HEK293 (cell line): ENCODE measurements at regions not wholly inside any gene's neighbourhood (a gene's known extent, or its start where the extent isn't known, plus 50 kb on each side); places are given as distances from the start of the nearest gene placed in this dataset.

Experiments
- CTCF ChIA-PET: fragments of 350-600 bp; formaldehyde crosslinking; extraction: SDS; loops from one replicate; lab custom pipeline; 2021; ENCODE audit warnings: antibody characterized with exemption; lab: Yijun Ruan, JAX
- POLR2A ChIA-PET: fragments of 300-600 bp; formaldehyde crosslinking; extraction: SDS; loops from one replicate; lab custom pipeline; 2020; ENCODE audit warnings: antibody characterized with exemption, inconsistent platforms; lab: Yijun Ruan, JAX
- H3K27ac ChIP-seq: fragments of 200-500 bp; sonication (Bioruptor generic); 2 replicates; pipeline ENCODE4 v1.5.1; 2014; ENCODE audit warnings: low read depth, low read length, control low read depth, inconsistent platforms; ENCODE audit errors: extremely low read depth
- H3K36me3 ChIP-seq, 2 experiments: fragments of 200-500 bp in 1 of 2; sonication (Bioruptor generic) in 1 of 2; 1 replicate in 1 of 2; 2 replicates in 1 of 2; pipeline ENCODE4 v1.5.1; 2014 to 2017; ENCODE audit warnings: inconsistent platforms in 2 of 2, low read length in 2 of 2; ENCODE audit not compliant: control insufficient read depth in 2 of 2, insufficient read depth in 1 of 2
- H3K4me1 ChIP-seq: fragments of 200-500 bp; sonication (Bioruptor generic); 2 replicates; pipeline ENCODE4 v1.5.1; 2014; ENCODE audit warnings: mild to moderate bottlenecking, low read length, inconsistent platforms; ENCODE audit not compliant: control insufficient read depth, insufficient read depth
- H3K4me3 ChIP-seq: 2 replicates; pipeline ENCODE4 v1.5.1; 2011; ENCODE audit warnings: low read depth, mild to moderate bottlenecking, control low read depth, low read length, moderate library complexity
- H3K9me3 ChIP-seq: fragments of 200-500 bp; sonication (Bioruptor generic); 2 replicates; pipeline ENCODE4 v1.5.1; 2014; ENCODE audit warnings: low read depth, low read length, inconsistent platforms; ENCODE audit not compliant: control insufficient read depth, insufficient read depth
- EGR2 ChIP-seq: fragments of 450-650 bp; formaldehyde crosslinking; IDR thresholded peaks from 2 replicates; pipeline ENCODE4 v1.5.1; 2016; ENCODE audit warnings: low read depth, missing biosample characterization, missing genetic modification characterization
- ELK4 ChIP-seq: IDR thresholded peaks from 2 replicates; pipeline ENCODE4 v1.6.1; 2011; ENCODE audit warnings: mild to moderate bottlenecking, low read depth, low read length, borderline replicate concordance
- GFI1B ChIP-seq: fragments of 450-650 bp; formaldehyde crosslinking; IDR thresholded peaks from 2 replicates; pipeline ENCODE4 v1.5.1; 2016; ENCODE audit warnings: missing biosample characterization, missing genetic modification characterization
- HOXC10 ChIP-seq: sonication (generic); formaldehyde crosslinking; IDR thresholded peaks from 2 replicates; pipeline ENCODE4 v1.8.1; 2023; ENCODE audit warnings: mild to moderate bottlenecking, missing genetic modification reagents
- KLF7 ChIP-seq: fragments of 450-650 bp; formaldehyde crosslinking; IDR thresholded peaks from 2 replicates; pipeline ENCODE4 v1.5.1; 2016; ENCODE audit warnings: missing biosample characterization, missing genetic modification characterization, borderline replicate concordance
- PATZ1 ChIP-seq: fragments of 450-650 bp; formaldehyde crosslinking; IDR thresholded peaks from 2 replicates; pipeline ENCODE4 v1.5.1; 2016; ENCODE audit warnings: missing biosample characterization, missing genetic modification characterization
- PRDM10 ChIP-seq: fragments of 450-650 bp; formaldehyde crosslinking; IDR thresholded peaks from 2 replicates; pipeline ENCODE4 v1.5.1; 2016; ENCODE audit warnings: missing biosample characterization, missing genetic modification characterization
- SP7 ChIP-seq: fragments of 450-650 bp; formaldehyde crosslinking; IDR thresholded peaks from 2 replicates; pipeline ENCODE4 v1.5.1; 2016; ENCODE audit warnings: missing biosample characterization, missing genetic modification characterization
- YY2 ChIP-seq: fragments of 450-650 bp; formaldehyde crosslinking; IDR thresholded peaks from 2 replicates; pipeline ENCODE4 v1.5.1; 2016; ENCODE audit warnings: missing biosample characterization, missing genetic modification characterization
- ZBTB48 ChIP-seq: fragments of 450-650 bp; formaldehyde crosslinking; IDR thresholded peaks from 2 replicates; pipeline ENCODE4 v1.5.1; 2016; ENCODE audit warnings: missing biosample characterization, missing genetic modification characterization
- ZFP69B ChIP-seq: fragments of 450-650 bp; formaldehyde crosslinking; IDR thresholded peaks from 2 replicates; pipeline ENCODE4 v1.5.1; 2016; ENCODE audit warnings: missing biosample characterization, missing genetic modification characterization
- ZNF211 ChIP-seq: fragments of 450-650 bp; formaldehyde crosslinking; IDR thresholded peaks from 2 replicates; pipeline ENCODE4 v1.5.1; 2016; ENCODE audit warnings: low read depth, missing biosample characterization, missing genetic modification characterization
- ZNF248 ChIP-seq: fragments of 450-650 bp; formaldehyde crosslinking; IDR thresholded peaks from 2 replicates; pipeline ENCODE4 v1.5.1; 2017; ENCODE audit warnings: missing biosample characterization, missing genetic modification characterization
- ZNF280D ChIP-seq: fragments of 450-650 bp; formaldehyde crosslinking; IDR thresholded peaks from 2 replicates; pipeline ENCODE4 v1.5.1; 2016; ENCODE audit warnings: missing biosample characterization, missing genetic modification characterization
- ZNF48 ChIP-seq: fragments of 450-650 bp; formaldehyde crosslinking; IDR thresholded peaks from 2 replicates; pipeline ENCODE4 v1.5.1; 2016; ENCODE audit warnings: missing biosample characterization, missing genetic modification characterization
- ZNF501 ChIP-seq: fragments of 450-650 bp; formaldehyde crosslinking; IDR thresholded peaks from 2 replicates; pipeline ENCODE4 v1.5.1; 2016; ENCODE audit warnings: missing biosample characterization, missing genetic modification characterization
- ZNF518A ChIP-seq: fragments of 450-650 bp; formaldehyde crosslinking; conservative IDR thresholded peaks from 2 replicates; pipeline ENCODE4 v1.5.1; 2016; ENCODE audit warnings: low read depth, missing biosample characterization, missing genetic modification characterization
- ZNF747 ChIP-seq: fragments of 450-650 bp; formaldehyde crosslinking; IDR thresholded peaks from 2 replicates; pipeline ENCODE4 v1.5.1; 2016; ENCODE audit warnings: missing biosample characterization, missing genetic modification characterization
- ZNF76 ChIP-seq: fragments of 450-650 bp; formaldehyde crosslinking; IDR thresholded peaks from 2 replicates; pipeline ENCODE4; 2016; ENCODE audit warnings: low read depth, missing biosample characterization, missing genetic modification characterization, borderline replicate concordance
- ZNF777 ChIP-seq: fragments of 450-650 bp; formaldehyde crosslinking; IDR thresholded peaks from 2 replicates; pipeline ENCODE4 v1.5.1; 2017; ENCODE audit warnings: missing biosample characterization, missing genetic modification characterization, borderline replicate concordance
- ZNF830 ChIP-seq: fragments of 450-650 bp; IDR thresholded peaks from 2 replicates; pipeline ENCODE4 v1.5.0; 2018; ENCODE audit warnings: missing biosample characterization, missing genetic modification characterization, low read depth, mild to moderate bottlenecking, moderate library complexity

- no peak for TF ChIP-seq KLF7 (tag by site-specific recombination)
- no peak for TF ChIP-seq ZNF76 (tag by site-specific recombination)
- TF ChIP-seq, all 188 proteins: peak for 0
These were observed 166.6 kb upstream of the PELI2 start (continued) for GRCh38 chr14:55951341-55952206.

- H3K36me3 ChIP-seq = no peaks in the 10 kb centered on the region
- TF ChIP-seq YY2 (no peak), ZFP69B (tag by site-specific recombination) (no peak), ZNF747 (tag by site-specific recombination) (no peak), PATZ1 (tag by site-specific recombination) (no peak), EGR2 (tag by site-specific recombination) (no peak), ZNF211 (tag by site-specific recombination) (no peak), ZNF777 (tag by site-specific recombination) (no peak), ZNF280D (tag by site-specific recombination) (no peak), ZNF248 (no peak), ZBTB48 (tag by site-specific recombination) (no peak), HOXC10 (CRISPR knock-in tag) (no peak), GFI1B (tag by site-specific recombination) (no peak), PRDM10 (no peak), ELK4 (no peak), ZNF518A (no peak), ZNF501 (no peak), SP7 (no peak), ZNF830 (no peak), ZNF48 (tag by site-specific recombination) (no peak)
- POLR2A ChIA-PET = no interaction called here
- H3K27ac ChIP-seq = no peak overlapping the region
- CTCF ChIA-PET = no interaction called here
- H3K4me1 ChIP-seq = no peaks in the 10 kb centered on the region
- no peak overlapping the region for H3K4me3 ChIP-seq
- H3K9me3 ChIP-seq = no peaks in the 10 kb centered on the region
These were observed 164.1 kb upstream of the PELI2 start for GRCh38 chr14:55954108-55954507.
